NB4 (cell line): ENCODE measurements at regions not wholly inside any gene's neighbourhood (a gene's known extent, or its start where the extent isn't known, plus 50 kb on each side); places are given as distances from the start of the nearest gene placed in this dataset.
"Not testable (repeated sequence)": the region's sequence is repeated elsewhere in the genome, so short reads cannot be mapped to it uniquely, and the experiment has no call there.

Experiments
- DNase-seq: peaks from one replicate; pipeline ENCODE4 v3.0.0; 2010; ENCODE audit warnings: low read depth
- H3K4me3 ChIP-seq: one replicate; pipeline ENCODE4 v1.5.1; 2011; ENCODE audit warnings: mild to moderate bottlenecking, low read depth, low read length, moderate library complexity
- CTCF ChIP-seq: IDR thresholded peaks from one replicate; pipeline ENCODE4 v1.5.1; 2012; ENCODE audit warnings: low read depth, low read length
- MYC ChIP-seq: IDR thresholded peaks from 2 replicates; pipeline ENCODE4 v1.6.1; 2011; ENCODE audit warnings: low read depth, low read length
- POLR2A ChIP-seq: IDR thresholded peaks from 2 replicates; pipeline ENCODE4 v1.6.1; 2011; ENCODE audit warnings: mild to moderate bottlenecking; ENCODE audit not compliant: insufficient read length; ENCODE audit errors: extremely low read depth
- TF ChIP-seq, protein P1 (sequence below): IDR thresholded peaks from 2 replicates; pipeline ENCODE4 v1.6.1; 2011; ENCODE audit warnings: low read depth, low read length

DNA sequence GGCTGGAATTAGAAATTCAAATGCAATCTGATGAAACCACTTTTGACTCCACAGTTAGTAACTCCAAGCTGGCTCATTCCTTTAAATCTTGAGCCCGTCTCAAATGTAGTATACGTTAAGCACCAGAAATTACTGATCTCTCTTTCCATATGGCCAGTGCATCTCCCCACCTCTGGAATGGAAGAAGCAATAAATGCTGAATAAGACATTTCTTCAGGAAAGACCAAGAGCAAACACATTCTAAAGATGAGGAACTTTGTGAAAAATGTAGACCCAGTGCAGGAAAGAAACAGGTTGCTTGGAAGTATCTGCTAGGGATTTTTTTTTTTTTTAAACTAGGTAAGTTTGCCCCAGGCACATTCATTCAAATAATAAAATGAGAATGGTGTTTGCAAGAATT lies 143.1 kb upstream of the FBXO11 start:
- TF ChIP-seq MYC: no peak
- TF ChIP-seq CTCF: no peak
- TF ChIP-seq POLR2A: no peak
- TF ChIP-seq, protein P1, sequence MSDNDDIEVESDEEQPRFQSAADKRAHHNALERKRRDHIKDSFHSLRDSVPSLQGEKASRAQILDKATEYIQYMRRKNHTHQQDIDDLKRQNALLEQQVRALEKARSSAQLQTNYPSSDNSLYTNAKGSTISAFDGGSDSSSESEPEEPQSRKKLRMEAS: no peak
- H3K4me3 ChIP-seq: no peak overlapping the region
- no peak for DNase-seq

DNA sequence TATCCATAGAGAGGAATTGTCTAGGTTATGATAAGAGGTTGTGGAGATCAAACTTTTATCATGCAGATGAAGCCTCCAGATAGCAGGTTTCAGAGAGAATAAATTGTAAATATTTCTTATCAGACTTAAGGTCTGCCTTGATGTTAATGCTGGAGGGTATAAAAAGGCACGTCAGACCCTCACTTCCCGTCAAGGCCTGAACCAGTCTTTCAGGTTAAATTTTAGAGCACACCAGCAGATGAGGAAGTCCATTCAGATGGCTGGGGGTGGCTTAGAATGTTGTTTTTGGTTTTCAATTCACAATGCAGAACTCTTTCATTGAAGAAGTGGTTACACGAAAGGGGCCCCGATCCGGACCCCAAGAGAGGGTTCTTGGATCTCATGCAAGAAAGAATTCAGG lies 144.4 kb upstream of the FBXO11 start:
- no peak for DNase-seq

GRCh38 chr2:48059975-48060374 lies 153.7 kb upstream of the FBXO11 start:
- DNase-seq: no peak
- TF ChIP-seq CTCF: no peak
- no peak for TF ChIP-seq MYC
- TF ChIP-seq POLR2A: no peak
- TF ChIP-seq, protein P1: no peak
- no peak overlapping the region for H3K4me3 ChIP-seq

More for the DNA sequence above, 144.4 kb upstream of the FBXO11 start:
- no peak for TF ChIP-seq MYC
- TF ChIP-seq, protein P1: no peak
- no peak for TF ChIP-seq CTCF
- no peak for TF ChIP-seq POLR2A
- H3K4me3 ChIP-seq: no peak overlapping the region

GRCh38 chr2:48061656-48062055 lies 155.4 kb upstream of the FBXO11 start:
- not testable (repeated sequence) for H3K4me3 ChIP-seq, DNase-seq

GRCh38 chr2:48065096-48065495 lies 158.8 kb upstream of the FBXO11 start:
- no peak overlapping the region for H3K4me3 ChIP-seq
- TF ChIP-seq CTCF (no peak), POLR2A (no peak), MYC (no peak)
- TF ChIP-seq, protein P1: no peak

DNA sequence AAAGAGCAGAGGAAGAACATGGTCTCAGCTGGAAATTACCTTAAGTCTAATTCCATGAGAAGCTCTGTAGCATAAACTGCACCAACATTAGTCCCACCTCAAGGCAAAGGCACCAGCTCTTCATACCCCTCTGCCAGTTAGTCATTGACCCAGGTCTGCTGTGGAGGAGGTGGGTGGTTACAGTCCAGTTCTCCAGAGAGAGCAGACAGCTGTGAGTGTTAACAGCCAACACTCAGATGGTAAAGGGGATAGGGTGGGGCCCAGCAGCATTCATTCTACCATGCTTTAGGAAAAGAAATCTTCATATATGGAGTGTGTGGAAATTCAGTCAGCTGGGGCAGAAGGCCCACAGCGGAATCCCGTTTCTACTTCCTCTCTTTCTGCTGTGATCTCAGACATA lies 159.7 kb upstream of the FBXO11 start:
- TF ChIP-seq POLR2A (no peak), CTCF (no peak), MYC (no peak)
- TF ChIP-seq, protein P1: no peak
- no peak for DNase-seq
- no peak overlapping the region for H3K4me3 ChIP-seq

More at GRCh38 chr2:48065096-48065495, 158.8 kb upstream of the FBXO11 start:
- DNase-seq: no peak
